Loucy (cell line): ENCODE measurements at regions not wholly inside any gene's neighbourhood (a gene's known extent, or its start where the extent isn't known, plus 50 kb on each side); places are given as distances from the start of the nearest gene placed in this dataset.

ENCODE experiments used
- EZH2phosphoT487 ChIP-seq: fragments of 200-600 bp; IDR thresholded peaks from 2 replicates; pipeline ENCODE4 v1.6.1; 2018; ENCODE audit warnings: antibody characterized with exemption, mild to moderate bottlenecking, moderate library complexity, borderline replicate concordance
- TF ChIP-seq, protein P1 (sequence below): fragments of 200-600 bp; sonication (generic); conservative IDR thresholded peaks from 2 replicates; pipeline ENCODE4 v1.5.1; 2014; ENCODE audit warnings: mild to moderate bottlenecking, antibody characterized with exemption, low read length

DNA sequence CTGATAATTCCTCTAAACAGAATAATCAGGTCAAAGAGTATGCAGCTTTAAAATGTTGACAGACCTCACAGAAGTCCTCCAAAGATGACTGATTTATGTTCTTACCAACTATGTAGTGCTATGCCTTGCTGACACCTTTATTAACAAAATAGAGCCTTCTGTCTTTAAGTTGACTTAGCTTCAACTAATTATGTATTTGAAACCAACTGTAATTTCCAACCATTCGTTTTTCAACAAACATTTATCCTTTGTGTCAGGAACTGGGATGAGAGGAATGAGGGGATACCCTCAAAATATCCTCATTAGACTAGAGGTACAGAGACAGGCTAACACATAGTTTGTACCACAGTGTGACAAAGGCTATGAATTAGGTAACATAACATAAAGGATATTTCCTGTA, 186.2 kb upstream of the ZNF217 start:
- TF ChIP-seq, protein P1, sequence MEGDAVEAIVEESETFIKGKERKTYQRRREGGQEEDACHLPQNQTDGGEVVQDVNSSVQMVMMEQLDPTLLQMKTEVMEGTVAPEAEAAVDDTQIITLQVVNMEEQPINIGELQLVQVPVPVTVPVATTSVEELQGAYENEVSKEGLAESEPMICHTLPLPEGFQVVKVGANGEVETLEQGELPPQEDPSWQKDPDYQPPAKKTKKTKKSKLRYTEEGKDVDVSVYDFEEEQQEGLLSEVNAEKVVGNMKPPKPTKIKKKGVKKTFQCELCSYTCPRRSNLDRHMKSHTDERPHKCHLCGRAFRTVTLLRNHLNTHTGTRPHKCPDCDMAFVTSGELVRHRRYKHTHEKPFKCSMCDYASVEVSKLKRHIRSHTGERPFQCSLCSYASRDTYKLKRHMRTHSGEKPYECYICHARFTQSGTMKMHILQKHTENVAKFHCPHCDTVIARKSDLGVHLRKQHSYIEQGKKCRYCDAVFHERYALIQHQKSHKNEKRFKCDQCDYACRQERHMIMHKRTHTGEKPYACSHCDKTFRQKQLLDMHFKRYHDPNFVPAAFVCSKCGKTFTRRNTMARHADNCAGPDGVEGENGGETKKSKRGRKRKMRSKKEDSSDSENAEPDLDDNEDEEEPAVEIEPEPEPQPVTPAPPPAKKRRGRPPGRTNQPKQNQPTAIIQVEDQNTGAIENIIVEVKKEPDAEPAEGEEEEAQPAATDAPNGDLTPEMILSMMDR = no peak
- TF ChIP-seq EZH2phosphoT487 = no peak
